Trophoblast cell (in vitro differentiated cells and primary cell): ENCODE measurements at regions not wholly inside any gene's neighbourhood (a gene's known extent, or its start where the extent isn't known, plus 50 kb on each side); places are given as distances from the start of the nearest gene placed in this dataset.
A peak's percentile ranks its signal among the peaks of the same experiment; 100 is the strongest.

Source experiments
- DNase-seq, 2 donors: peaks; one replicate each; pipeline ENCODE4 v3.0.0-alpha.2; 2016
- H2AFZ ChIP-seq: 2 replicates; pipeline ENCODE4 v1.6.1; 2013; ENCODE audit warnings: low read length, moderate library complexity, mild to moderate bottlenecking; ENCODE audit not compliant: insufficient read depth, poor library complexity
- H2AK5ac ChIP-seq: 2 replicates; pipeline ENCODE4 v1.6.1; 2013; ENCODE audit warnings: mild to moderate bottlenecking, low read length
- H2BK120ac ChIP-seq: 2 replicates; pipeline ENCODE4 v1.6.1; 2013; ENCODE audit warnings: low read length, mild to moderate bottlenecking, moderate library complexity; ENCODE audit not compliant: insufficient read depth, poor library complexity
- H2BK12ac ChIP-seq: 2 replicates; pipeline ENCODE4 v1.6.1; 2013; ENCODE audit warnings: mild to moderate bottlenecking, low read length, moderate library complexity
- H2BK5ac ChIP-seq: 2 replicates; pipeline ENCODE4 v1.6.1; 2013; ENCODE audit warnings: low read length, low read depth, moderate library complexity, mild to moderate bottlenecking; ENCODE audit not compliant: poor library complexity
- H3K14ac ChIP-seq: 2 replicates; pipeline ENCODE4 v1.6.1; 2013; ENCODE audit warnings: mild to moderate bottlenecking, low read length
- H3K18ac ChIP-seq: 2 replicates; pipeline ENCODE4 v1.6.1; 2013; ENCODE audit warnings: mild to moderate bottlenecking, low read length
- H3K23ac ChIP-seq: 2 replicates; pipeline ENCODE4 v1.6.1; 2013; ENCODE audit warnings: low read length
- H3K27ac ChIP-seq: 2 replicates; pipeline ENCODE4 v1.5.1; 2013; ENCODE audit warnings: low read depth, mild to moderate bottlenecking, inconsistent platforms, low read length, moderate library complexity
- H3K27me3 ChIP-seq: 2 replicates; pipeline ENCODE4 v1.6.1; 2013; ENCODE audit warnings: inconsistent platforms, mild to moderate bottlenecking, low read length, moderate library complexity; ENCODE audit not compliant: insufficient read depth
- H3K36me3 ChIP-seq, 2 experiments: 1 replicate in 1 of 2; 2 replicates in 1 of 2; pipeline ENCODE4 v1.6.1; 2013; ENCODE audit warnings: low read length in 2 of 2, mild to moderate bottlenecking in 2 of 2, moderate library complexity in 1 of 2; ENCODE audit not compliant: insufficient read depth in 2 of 2, control insufficient read depth in 1 of 2
- H3K4ac ChIP-seq: 2 replicates; pipeline ENCODE4 v1.6.1; 2013; ENCODE audit warnings: low read depth, mild to moderate bottlenecking, low read length, moderate library complexity
- H3K4me1 ChIP-seq, 2 experiments: 1 replicate in 1 of 2; 2 replicates in 1 of 2; pipeline ENCODE4 v1.6.1; 2013; ENCODE audit warnings: low read length in 2 of 2, mild to moderate bottlenecking in 2 of 2, moderate library complexity in 1 of 2; ENCODE audit not compliant: insufficient read depth in 2 of 2, control insufficient read depth in 1 of 2
- H3K4me2 ChIP-seq: 2 replicates; pipeline ENCODE4 v1.6.1; 2013; ENCODE audit warnings: inconsistent platforms, mild to moderate bottlenecking, low read length, moderate library complexity
- H3K4me3 ChIP-seq: 2 replicates; pipeline ENCODE4 v1.5.1; 2013; ENCODE audit warnings: mild to moderate bottlenecking, low read depth, low read length, inconsistent platforms
- H3K79me1 ChIP-seq: one replicate; pipeline ENCODE4 v1.6.1; 2013; ENCODE audit warnings: low read length
- H3K79me2 ChIP-seq: 2 replicates; pipeline ENCODE4 v1.6.1; 2013; ENCODE audit warnings: low read length, mild to moderate bottlenecking; ENCODE audit not compliant: control insufficient read depth, insufficient read depth, poor library complexity
- H3K9ac ChIP-seq: 2 replicates; pipeline ENCODE4 v1.6.1; 2013; ENCODE audit warnings: mild to moderate bottlenecking, low read length
- H3K9me3 ChIP-seq: 2 replicates; pipeline ENCODE4 v1.6.1; 2013; ENCODE audit warnings: low read depth, mild to moderate bottlenecking, control low read depth, inconsistent platforms, low read length; ENCODE audit not compliant: insufficient read depth
- H4K12ac ChIP-seq: 2 replicates; pipeline ENCODE4 v1.6.1; 2013; ENCODE audit warnings: low read depth, mild to moderate bottlenecking, low read length, moderate library complexity
- H4K8ac ChIP-seq: 2 replicates; pipeline ENCODE4 v1.6.1; 2013; ENCODE audit warnings: low read depth, mild to moderate bottlenecking, low read length, moderate library complexity
- H4K91ac ChIP-seq: one replicate; pipeline ENCODE4 v1.6.1; 2013; ENCODE audit warnings: low read depth, mild to moderate bottlenecking, low read length, moderate library complexity
- WGBS: extraction: QIAGEN DNeasy Blood & Tissue Kit; methylation state at CpG from one replicate; pipeline ENCODE4 v1.1.7; 2013; ENCODE audit warnings: missing lambda C conversion rate; ENCODE audit not compliant: insufficient read length, insufficient coverage; ENCODE audit errors: extremely low coverage; 5-methylcytosine and 5-hydroxymethylcytosine counted together

DNA sequence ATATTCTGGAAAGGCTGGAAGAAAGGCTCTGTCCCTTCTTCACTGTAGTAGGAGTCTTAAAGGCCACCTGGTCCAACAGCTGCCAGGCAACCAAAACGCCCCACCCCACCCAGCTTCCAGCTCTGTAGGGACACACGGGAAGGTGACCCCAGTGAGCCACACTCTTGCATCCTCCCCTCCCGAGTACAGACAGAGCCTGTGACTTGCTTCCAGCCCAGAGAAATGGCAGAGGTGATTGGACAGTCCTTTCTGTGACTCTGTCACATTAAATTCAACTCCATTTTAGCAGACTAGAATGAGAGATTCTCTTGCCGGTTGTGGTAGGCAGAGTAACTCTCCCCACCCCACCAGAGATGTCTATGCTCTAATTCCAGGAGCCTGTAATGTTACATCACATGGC, 226.2 kb upstream of the ARID1B start:
- no peak overlapping the region for H4K91ac ChIP-seq
- no peak overlapping the region for H3K9ac ChIP-seq
- H2BK5ac ChIP-seq, result no peak overlapping the region

DNA sequence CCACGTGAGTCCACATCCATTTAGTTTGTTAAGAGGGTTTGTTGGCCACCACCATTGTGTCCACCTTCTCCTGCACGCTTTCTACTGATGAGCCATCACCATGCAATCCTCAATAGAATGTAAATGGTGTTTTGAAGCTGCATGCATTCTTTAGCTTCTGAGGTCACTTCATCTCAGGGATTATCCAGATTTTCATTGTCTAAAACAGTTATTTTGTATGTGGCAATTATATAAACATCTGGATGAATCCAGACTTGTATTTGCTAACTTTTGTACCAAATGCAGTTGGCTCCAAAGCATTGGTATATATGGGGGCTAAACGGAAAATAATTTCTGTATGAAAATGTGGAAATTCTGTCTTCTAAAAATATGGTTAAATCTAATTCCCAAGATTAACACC, 231.2 kb upstream of the ARID1B start:
- peak; percentile 1 to 33 for DNase-seq
- H3K23ac ChIP-seq, result no peak overlapping the region
- H4K91ac ChIP-seq, result no peak overlapping the region
- H3K14ac ChIP-seq, result no peak overlapping the region
- H3K4ac ChIP-seq, result no peak overlapping the region
- no peaks in the 10 kb centered on the region for H3K36me3 ChIP-seq
- no peak overlapping the region for H2BK5ac ChIP-seq
- H3K4me1 ChIP-seq, result no peaks in the 10 kb centered on the region
- H3K27ac ChIP-seq, result no peak overlapping the region
- H2AK5ac ChIP-seq, result no peak overlapping the region
- H4K12ac ChIP-seq, result no peak overlapping the region
- WGBS, result no CpG with 5 or more reads among the region's 3 CpGs
- no peak overlapping the region for H2BK120ac ChIP-seq
- H3K79me1 ChIP-seq, result no peaks in the 10 kb centered on the region
- no peaks in the 10 kb centered on the region for H3K9me3 ChIP-seq
- no peak overlapping the region for H3K4me3 ChIP-seq
- no peak overlapping the region for H2AFZ ChIP-seq
- H3K9ac ChIP-seq, result no peak overlapping the region
- no peak overlapping the region for H3K18ac ChIP-seq
- no peaks in the 10 kb centered on the region for H3K79me2 ChIP-seq
- no peak overlapping the region for H2BK12ac ChIP-seq
- no peaks in the 10 kb centered on the region for H3K27me3 ChIP-seq
- no peak overlapping the region for H4K8ac ChIP-seq
- H3K4me2 ChIP-seq, result no peak overlapping the region

More for the DNA sequence above, 226.2 kb upstream of the ARID1B start:
- Histone ChIP-seq H3K27ac (no peak overlapping the region), H2AFZ (no peak overlapping the region), H3K18ac (no peak overlapping the region), H3K14ac (no peak overlapping the region), H3K4me1 (no peaks in the 10 kb centered on the region), H3K4me2 (no peak overlapping the region), H3K23ac (no peak overlapping the region), H2AK5ac (no peak overlapping the region), H2BK12ac (no peak overlapping the region), H3K9me3 (no peaks in the 10 kb centered on the region), H3K4ac (no peak overlapping the region), H4K8ac (no peak overlapping the region), H2BK120ac (no peak overlapping the region), H4K12ac (no peak overlapping the region), H3K79me2 (no peaks in the 10 kb centered on the region), H3K4me3 (no peak overlapping the region), H3K79me1 (no peaks in the 10 kb centered on the region), H3K27me3 (no peaks in the 10 kb centered on the region), H3K36me3 (no peaks in the 10 kb centered on the region)
- DNase-seq, result no peak
- no CpG with 5 or more reads among the region's 4 CpGs for WGBS

DNA sequence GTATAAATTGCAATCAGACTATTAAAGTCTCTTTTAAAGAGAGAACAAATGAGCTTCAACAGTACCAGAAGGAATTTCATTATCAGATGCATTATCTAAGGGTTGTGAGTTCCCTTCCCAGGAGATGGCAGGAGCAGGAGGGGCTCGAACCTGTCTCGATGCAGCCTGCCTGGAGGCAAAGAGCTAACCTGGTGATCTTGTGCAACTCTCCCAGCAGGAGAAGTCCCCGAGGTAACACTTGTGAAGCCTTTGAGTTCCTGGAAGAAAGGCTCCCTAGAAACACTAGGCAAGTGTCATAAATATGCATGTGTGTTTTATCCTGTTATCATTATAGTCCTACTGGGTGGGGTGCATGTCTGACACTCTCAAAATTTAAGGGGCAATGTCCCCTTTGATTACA, 232.2 kb upstream of the ARID1B start:
- H4K91ac ChIP-seq, result no peak overlapping the region
- no peak overlapping the region for H2BK120ac ChIP-seq
- no peak overlapping the region for H3K4me3 ChIP-seq
- no peak overlapping the region for H3K23ac ChIP-seq
- no peak overlapping the region for H3K9ac ChIP-seq
- H3K4me2 ChIP-seq, result no peak overlapping the region
- H4K8ac ChIP-seq, result no peak overlapping the region
- no peak overlapping the region for H2BK5ac ChIP-seq
- H2AK5ac ChIP-seq, result no peak overlapping the region
- H3K27ac ChIP-seq, result no peak overlapping the region
- no peak overlapping the region for H3K4ac ChIP-seq
- no peaks in the 10 kb centered on the region for H3K36me3 ChIP-seq
- H3K9me3 ChIP-seq, result no peaks in the 10 kb centered on the region
- no peak overlapping the region for H2AFZ ChIP-seq
- H3K14ac ChIP-seq, result no peak overlapping the region
- H3K18ac ChIP-seq, result no peak overlapping the region
- H4K12ac ChIP-seq, result no peak overlapping the region
- H3K79me2 ChIP-seq, result no peaks in the 10 kb centered on the region
- DNase-seq, result no peak
- no peaks in the 10 kb centered on the region for H3K79me1 ChIP-seq
- H3K4me1 ChIP-seq, result no peaks in the 10 kb centered on the region
- H3K27me3 ChIP-seq, result no peaks in the 10 kb centered on the region
- WGBS, result no CpG with 5 or more reads among the region's 3 CpGs
- H2BK12ac ChIP-seq, result no peak overlapping the region

DNA sequence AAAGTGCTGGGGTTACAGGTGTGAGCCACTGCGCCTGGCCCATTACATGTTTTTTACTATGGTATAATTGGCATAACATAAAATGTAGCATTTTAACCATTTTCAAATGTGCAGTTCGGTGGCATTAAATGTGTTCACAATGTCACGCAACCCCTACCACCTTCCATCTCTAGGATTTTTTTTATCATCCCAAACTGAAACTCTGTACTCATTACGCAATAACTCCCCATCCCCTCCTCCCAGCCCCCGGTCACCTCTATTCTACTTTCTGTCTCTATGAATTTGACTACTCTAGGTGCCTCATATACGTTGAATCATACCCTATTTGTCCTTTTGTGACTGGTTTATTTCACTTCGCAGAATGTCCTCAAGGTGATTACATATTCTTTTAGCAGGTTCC, 233.1 kb upstream of the ARID1B start:
- H3K36me3 ChIP-seq, result no peaks in the 10 kb centered on the region
- H3K4ac ChIP-seq, result no peak overlapping the region
- no peaks in the 10 kb centered on the region for H3K9me3 ChIP-seq
- H3K27me3 ChIP-seq, result no peaks in the 10 kb centered on the region
- H3K27ac ChIP-seq, result no peak overlapping the region
- H4K12ac ChIP-seq, result no peak overlapping the region
- H3K18ac ChIP-seq, result no peak overlapping the region
- no peak overlapping the region for H3K14ac ChIP-seq
- no peak overlapping the region for H3K4me2 ChIP-seq
- H3K79me1 ChIP-seq, result no peaks in the 10 kb centered on the region
- no peak overlapping the region for H4K8ac ChIP-seq
- H3K79me2 ChIP-seq, result no peaks in the 10 kb centered on the region
- H2AFZ ChIP-seq, result no peak overlapping the region
- no peak overlapping the region for H2BK12ac ChIP-seq
- no peak overlapping the region for H3K9ac ChIP-seq
- H2BK120ac ChIP-seq, result no peak overlapping the region
- no peaks in the 10 kb centered on the region for H3K4me1 ChIP-seq
- no peak overlapping the region for H3K4me3 ChIP-seq
- no peak overlapping the region for H2AK5ac ChIP-seq
- H3K23ac ChIP-seq, result no peak overlapping the region
- H4K91ac ChIP-seq, result no peak overlapping the region
- DNase-seq, result no peak
- WGBS, result no CpG with 5 or more reads among the region's 7 CpGs
- no peak overlapping the region for H2BK5ac ChIP-seq
